ENCODE measurements at regions not wholly inside any gene's neighbourhood (a gene's known extent, or its start where the extent isn't known, plus 50 kb on each side); places are given as distances from the start of the nearest gene placed in this dataset.

DNA sequence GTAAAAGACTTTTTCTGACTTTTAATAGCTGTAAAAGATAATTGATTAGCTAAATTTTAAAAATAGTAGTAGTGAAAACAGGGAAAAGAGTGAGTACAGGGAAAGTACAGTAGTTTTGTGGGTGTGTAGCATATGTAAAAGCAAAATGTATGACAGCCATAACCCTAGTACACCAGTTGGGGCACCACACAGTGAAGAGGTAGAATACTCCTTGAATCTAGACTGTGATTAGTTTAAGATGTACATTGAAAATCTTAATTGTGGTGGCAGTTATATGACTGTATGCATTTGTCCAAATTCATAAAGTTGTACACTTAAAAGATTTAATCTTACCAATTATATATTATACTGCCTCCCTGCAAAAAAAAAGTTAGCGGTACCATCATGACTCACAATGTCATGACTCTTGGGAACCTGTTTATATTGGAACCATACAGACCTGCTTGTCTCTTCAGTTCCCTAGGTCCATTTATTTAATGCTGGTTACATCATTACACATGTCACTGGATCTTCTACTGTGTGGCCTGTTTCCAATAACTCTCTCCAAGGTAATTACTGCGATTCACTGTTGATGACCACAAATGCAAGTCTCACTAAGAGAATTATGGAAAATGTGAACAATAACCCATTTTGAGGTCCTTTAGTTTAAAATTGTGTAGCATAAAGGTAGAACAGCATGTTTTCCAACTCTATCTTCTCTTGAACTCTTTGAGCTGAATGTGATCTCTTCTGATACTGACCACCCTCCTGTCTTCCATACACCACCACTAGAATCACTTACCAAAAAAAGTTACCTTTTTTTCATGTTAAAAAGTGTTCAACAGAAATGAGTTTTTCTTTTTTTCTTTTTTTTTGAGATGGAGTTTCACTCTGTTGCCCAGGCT is 264.2 kb upstream of the AMIGO2 start:
- no peak for TF ChIP-seq POLR2A (IDR thresholded peaks at IDR 0.05)
- TF ChIP-seq, protein P1, sequence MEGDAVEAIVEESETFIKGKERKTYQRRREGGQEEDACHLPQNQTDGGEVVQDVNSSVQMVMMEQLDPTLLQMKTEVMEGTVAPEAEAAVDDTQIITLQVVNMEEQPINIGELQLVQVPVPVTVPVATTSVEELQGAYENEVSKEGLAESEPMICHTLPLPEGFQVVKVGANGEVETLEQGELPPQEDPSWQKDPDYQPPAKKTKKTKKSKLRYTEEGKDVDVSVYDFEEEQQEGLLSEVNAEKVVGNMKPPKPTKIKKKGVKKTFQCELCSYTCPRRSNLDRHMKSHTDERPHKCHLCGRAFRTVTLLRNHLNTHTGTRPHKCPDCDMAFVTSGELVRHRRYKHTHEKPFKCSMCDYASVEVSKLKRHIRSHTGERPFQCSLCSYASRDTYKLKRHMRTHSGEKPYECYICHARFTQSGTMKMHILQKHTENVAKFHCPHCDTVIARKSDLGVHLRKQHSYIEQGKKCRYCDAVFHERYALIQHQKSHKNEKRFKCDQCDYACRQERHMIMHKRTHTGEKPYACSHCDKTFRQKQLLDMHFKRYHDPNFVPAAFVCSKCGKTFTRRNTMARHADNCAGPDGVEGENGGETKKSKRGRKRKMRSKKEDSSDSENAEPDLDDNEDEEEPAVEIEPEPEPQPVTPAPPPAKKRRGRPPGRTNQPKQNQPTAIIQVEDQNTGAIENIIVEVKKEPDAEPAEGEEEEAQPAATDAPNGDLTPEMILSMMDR (IDR thresholded peaks at IDR 0.05) = no peak
